ENCODE measurements at regions not wholly inside any gene's neighbourhood (a gene's known extent, or its start where the extent isn't known, plus 50 kb on each side); places are given as distances from the start of the nearest gene placed in this dataset.

DNA sequence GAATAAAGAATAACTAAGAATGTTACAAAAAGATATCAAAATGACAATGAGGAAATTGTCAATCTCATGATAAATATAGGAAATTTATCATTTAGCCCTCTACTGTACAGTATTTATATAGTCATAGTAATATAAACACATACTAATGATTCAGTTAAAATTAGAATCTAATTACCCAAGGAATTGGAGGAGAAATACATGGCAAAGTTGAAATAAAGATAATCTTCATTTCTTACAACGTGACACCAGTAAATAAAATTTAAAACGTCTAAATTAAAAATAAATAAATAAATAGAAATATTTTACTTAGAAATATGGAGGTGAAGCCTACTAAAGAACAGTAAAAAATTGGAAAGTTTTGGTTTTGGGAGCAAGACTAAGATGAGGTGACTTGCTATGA lies 2163.1 kb upstream of the PCDH20 start:
- WGBS, 2 donors = 85 to 86% methylated on average over 2 of the region's 2 CpGs
- Histone ChIP-seq H3K36me3 (no peaks in the 10 kb centered on the region), H3K4me3 (no peak overlapping the region), H3K27me3 (no peaks in the 10 kb centered on the region), H3K9me3 (peaks cover 0 to 8% (median 0%) of the 10 kb centered on the region in 4 donors), H3K27ac (no peak overlapping the region), H3K4me1 (no peaks in the 10 kb centered on the region)
- TF ChIP-seq POLR2A (IDR thresholded peaks at IDR 0.05) (no peak), EP300 (IDR thresholded peaks at IDR 0.05) (no peak)
- TF ChIP-seq, protein P1, sequence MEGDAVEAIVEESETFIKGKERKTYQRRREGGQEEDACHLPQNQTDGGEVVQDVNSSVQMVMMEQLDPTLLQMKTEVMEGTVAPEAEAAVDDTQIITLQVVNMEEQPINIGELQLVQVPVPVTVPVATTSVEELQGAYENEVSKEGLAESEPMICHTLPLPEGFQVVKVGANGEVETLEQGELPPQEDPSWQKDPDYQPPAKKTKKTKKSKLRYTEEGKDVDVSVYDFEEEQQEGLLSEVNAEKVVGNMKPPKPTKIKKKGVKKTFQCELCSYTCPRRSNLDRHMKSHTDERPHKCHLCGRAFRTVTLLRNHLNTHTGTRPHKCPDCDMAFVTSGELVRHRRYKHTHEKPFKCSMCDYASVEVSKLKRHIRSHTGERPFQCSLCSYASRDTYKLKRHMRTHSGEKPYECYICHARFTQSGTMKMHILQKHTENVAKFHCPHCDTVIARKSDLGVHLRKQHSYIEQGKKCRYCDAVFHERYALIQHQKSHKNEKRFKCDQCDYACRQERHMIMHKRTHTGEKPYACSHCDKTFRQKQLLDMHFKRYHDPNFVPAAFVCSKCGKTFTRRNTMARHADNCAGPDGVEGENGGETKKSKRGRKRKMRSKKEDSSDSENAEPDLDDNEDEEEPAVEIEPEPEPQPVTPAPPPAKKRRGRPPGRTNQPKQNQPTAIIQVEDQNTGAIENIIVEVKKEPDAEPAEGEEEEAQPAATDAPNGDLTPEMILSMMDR (IDR thresholded peaks at IDR 0.05) = no peak
- no peak for DNase-seq (ENCODE audit: low spot score in 2 of 2)

DNA sequence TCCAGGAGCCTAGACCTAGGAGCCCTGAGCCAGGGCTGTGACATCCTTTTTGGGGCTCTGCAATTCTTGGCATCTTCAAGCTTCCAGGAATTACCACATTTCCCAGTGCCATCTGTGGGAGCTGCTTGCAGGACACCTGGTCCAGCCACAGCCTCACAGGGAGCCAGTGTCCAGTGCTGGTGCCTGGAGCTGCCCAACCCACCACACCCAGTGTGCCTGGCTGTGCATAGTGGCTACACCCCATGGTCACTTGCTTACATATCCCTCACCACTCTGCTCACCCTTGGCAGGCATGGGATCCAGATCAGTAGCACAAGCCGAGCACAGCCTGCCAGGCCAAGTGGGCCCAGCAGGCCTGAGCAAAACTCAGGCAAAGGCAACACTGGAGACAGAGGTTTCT lies 2151.4 kb upstream of the PCDH20 start:
- TF ChIP-seq, protein P1 (IDR thresholded peaks at IDR 0.05) = no peak
- TF ChIP-seq EP300 (IDR thresholded peaks at IDR 0.05) (no peak), POLR2A (IDR thresholded peaks at IDR 0.05) (no peak)
- Histone ChIP-seq H3K27ac (no peak overlapping the region), H3K4me3 (no peak overlapping the region), H3K9me3 (peaks cover 0 to 5% (median 0%) of the 10 kb centered on the region in 4 donors), H3K36me3 (no peaks in the 10 kb centered on the region), H3K4me1 (no peaks in the 10 kb centered on the region), H3K27me3 (no peaks in the 10 kb centered on the region)
- WGBS, 2 donors = 80 to 100% methylated on average over 1 of the region's 1 CpG
- no peak for DNase-seq (ENCODE audit: low spot score in 2 of 2)

DNA sequence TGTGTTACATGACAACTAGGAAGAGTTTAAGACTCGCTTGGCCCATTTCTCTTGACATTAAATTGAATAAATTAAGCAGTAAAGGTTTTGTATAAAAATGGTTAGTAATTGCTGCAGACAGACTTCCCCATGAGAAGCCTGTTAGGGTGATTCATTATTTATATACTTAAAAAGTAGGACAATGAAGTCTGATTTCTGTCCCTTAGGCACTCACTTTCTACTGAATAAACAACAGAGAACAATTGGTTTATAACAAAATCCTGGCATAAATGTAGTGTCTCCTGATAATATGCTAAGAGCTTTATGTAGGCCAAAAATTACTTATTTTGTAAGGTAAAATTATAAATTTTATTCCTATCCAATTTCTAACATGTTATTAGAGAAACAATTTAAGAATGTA lies 2138.5 kb upstream of the PCDH20 start:
- Histone ChIP-seq H3K27ac (no peak overlapping the region), H3K36me3 (no peaks in the 10 kb centered on the region), H3K9me3 (no peaks in the 10 kb centered on the region), H3K27me3 (no peaks in the 10 kb centered on the region), H3K4me1 (no peaks in the 10 kb centered on the region), H3K4me3 (no peak overlapping the region)
- 88 to 93% methylated on average over 1 of the region's 1 CpG for WGBS, 2 donors
- TF ChIP-seq, protein P1 (IDR thresholded peaks at IDR 0.05) = no peak
- TF ChIP-seq POLR2A (IDR thresholded peaks at IDR 0.05) = no peak
- TF ChIP-seq EP300 (IDR thresholded peaks at IDR 0.05) = no peak
- DNase-seq (ENCODE audit: low spot score in 2 of 2) = no peak

DNA sequence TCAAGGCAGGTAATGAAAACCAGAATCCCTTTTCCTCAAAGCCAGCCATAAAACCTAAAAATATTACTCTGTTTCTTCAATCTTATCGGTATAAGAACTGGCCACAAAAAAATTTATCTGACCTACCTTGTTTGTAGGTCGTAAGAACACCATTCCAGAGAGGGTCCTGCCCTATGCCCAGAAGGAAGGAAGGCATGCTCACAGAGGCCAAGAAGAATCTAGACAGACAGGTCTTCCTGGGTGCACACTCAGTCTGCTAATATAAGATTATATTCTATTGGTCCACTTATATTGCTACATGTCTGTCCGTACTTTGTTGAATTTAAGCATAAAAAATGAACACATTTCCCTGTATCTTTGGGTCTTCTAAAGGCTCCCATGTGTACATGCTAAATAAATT lies 2136.1 kb upstream of the PCDH20 start:
- Histone ChIP-seq H3K36me3 (no peaks in the 10 kb centered on the region), H3K9me3 (no peaks in the 10 kb centered on the region), H3K4me1 (no peaks in the 10 kb centered on the region), H3K4me3 (no peak overlapping the region), H3K27ac (no peak overlapping the region), H3K27me3 (no peaks in the 10 kb centered on the region)
- 72 to 81% methylated on average over 3 of the region's 3 CpGs for WGBS, 2 donors
- DNase-seq (ENCODE audit: low spot score in 2 of 2) = no peak
- no peak for TF ChIP-seq EP300 (IDR thresholded peaks at IDR 0.05)
- TF ChIP-seq, protein P1 (IDR thresholded peaks at IDR 0.05) = no peak
- TF ChIP-seq POLR2A (IDR thresholded peaks at IDR 0.05) = no peak

DNA sequence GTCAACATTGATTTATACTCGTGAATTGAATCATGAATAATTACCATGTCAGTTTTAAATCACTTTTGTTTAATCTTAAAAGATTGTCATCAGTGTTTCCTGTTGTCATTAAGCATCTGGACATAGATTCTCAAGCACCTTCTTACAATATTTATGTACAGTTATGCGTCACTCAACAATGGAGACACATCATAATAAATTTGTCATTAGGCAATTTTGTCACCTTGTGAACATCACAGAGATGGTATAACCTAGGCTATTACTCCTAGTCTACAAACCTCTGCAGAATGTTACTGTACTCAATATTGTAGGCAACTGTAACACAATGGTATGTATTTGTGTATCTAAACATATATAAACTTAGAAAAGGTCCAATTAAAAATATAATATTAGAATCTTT lies 2130.9 kb upstream of the PCDH20 start:
- TF ChIP-seq, protein P1 (IDR thresholded peaks at IDR 0.05) = no peak
- no peak for TF ChIP-seq EP300 (IDR thresholded peaks at IDR 0.05)
- TF ChIP-seq POLR2A (IDR thresholded peaks at IDR 0.05) = no peak
- DNase-seq (ENCODE audit: low spot score in 2 of 2) = no peak
- WGBS, 2 donors = 72% methylated on average over 2 of the region's 2 CpGs

More for the DNA sequence above, 2130.9 kb upstream of the PCDH20 start:
- Histone ChIP-seq H3K4me3 (no peak overlapping the region), H3K4me1 (no peaks in the 10 kb centered on the region), H3K27me3 (no peaks in the 10 kb centered on the region), H3K36me3 (no peaks in the 10 kb centered on the region), H3K9me3 (no peaks in the 10 kb centered on the region), H3K27ac (no peak overlapping the region)
